Heart left ventricle (tissue), 13 donors: ENCODE measurements at regions not wholly inside any gene's neighbourhood (a gene's known extent, or its start where the extent isn't known, plus 50 kb on each side); places are given as distances from the start of the nearest gene placed in this dataset.

Source experiments
- CTCF ChIP-seq, 12 donors: fragments of 200-600 bp; sonication (generic) in 4 of 12; IDR thresholded peaks; one replicate each; pipeline versions ENCODE4 v1.5.0 to v1.8.0; 2018 to 2022; ENCODE audit warnings: antibody characterized with exemption in 12 of 12, mild to moderate bottlenecking in 5 of 12
- POLR2A ChIP-seq, 2 donors: fragments of 450-650 bp; IDR thresholded peaks; one replicate each; pipeline ENCODE4 v1.6.1; 2017; ENCODE audit warnings: antibody characterized with exemption in 2 of 2, mild to moderate bottlenecking in 2 of 2, moderate library complexity in 2 of 2
- donor health status: ischemic (EF 13 %, LVEDD 7.1; RV severe dilation, severe dysfunction).
- donor health status: DM: no; HTN: yes; CAD: no.
- donor health status: DM: no; HTN: no; CAD: no.
- donor health status: ischemic (EF 25% LVEDD 6.9; RV normal size, moderate dysfunction).
- donor health status: ischemic (EF 25% LVEDD 5.7; RV mildly dilated, moderate dysfunction).
- donor health status: ischemic (EF 35%, LVEDD 5.7; RV mildly dilated, moderate dysfunction).
- donor health status: nonischemic (EF 11% LVEDD 7.7; RV severe dilation, severe dysfunction).
- donor health status: DM: yes; HTN: yes; CAD: no.
- donor health status: PGD.
- donor health status: ischemic (EF 29% LVEDD 5.4; RV normal size, mild dysfunction).
- donor health status: nonischemic (EF 23%, LVEDD 6.1; RV moderate dilation, normal function).

GRCh38 chr9:95595721-95596295, 79.0 kb upstream of the PTCH1 start:
- no peak for TF ChIP-seq CTCF (IDR thresholded peaks at IDR 0.05)
- TF ChIP-seq POLR2A (IDR thresholded peaks at IDR 0.05) = no peak
